Esophagus muscularis mucosa (tissue), 4 donors: ENCODE measurements at regions not wholly inside any gene's neighbourhood (a gene's known extent, or its start where the extent isn't known, plus 50 kb on each side); places are given as distances from the start of the nearest gene placed in this dataset.
"Not testable (repeated sequence)": the region's sequence is repeated elsewhere in the genome, so short reads cannot be mapped to it uniquely, and the experiment has no call there.

Source experiments
- EP300 ChIP-seq: sonication (generic); formaldehyde crosslinking; IDR thresholded peaks from one replicate; pipeline ENCODE4 v1.6.1; 2017; ENCODE audit warnings: antibody characterized with exemption
- POLR2A ChIP-seq: fragments of 450-650 bp; IDR thresholded peaks from one replicate; pipeline ENCODE4 v1.6.1; 2017; ENCODE audit warnings: antibody characterized with exemption, moderate library complexity, mild to moderate bottlenecking, low read depth
- TF ChIP-seq, protein P1 (sequence below), 3 experiments: fragments of 200-600 bp in 2 of 3; fragments of 450-650 bp in 1 of 3; sonication (generic) in 2 of 3; IDR thresholded peaks; one replicate each; pipeline ENCODE4 v1.5.1; 2017 to 2019; ENCODE audit warnings: antibody characterized with exemption in 3 of 3, mild to moderate bottlenecking in 2 of 3, moderate library complexity in 1 of 3

DNA sequence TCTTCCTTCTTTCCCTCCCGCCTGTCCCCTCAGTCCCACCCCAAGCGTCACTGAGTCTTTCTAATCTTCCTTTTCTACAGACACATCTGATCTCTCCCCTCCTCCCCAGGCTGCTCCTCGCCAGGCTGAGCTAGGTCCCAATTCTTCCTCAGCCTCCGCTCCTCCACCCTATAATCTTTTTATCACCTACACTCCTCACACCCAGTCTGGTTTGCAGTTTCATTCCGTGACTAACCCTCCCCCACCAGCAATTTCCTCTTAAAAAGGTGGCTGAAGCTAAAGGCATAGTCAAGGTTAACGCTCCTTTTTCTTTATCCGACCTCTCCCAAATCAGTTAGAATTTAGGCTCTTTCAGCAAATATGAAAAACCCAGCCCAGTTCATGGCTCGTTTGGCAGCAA is 325.8 kb downstream of the PCDH20 start:
- TF ChIP-seq, protein P1, sequence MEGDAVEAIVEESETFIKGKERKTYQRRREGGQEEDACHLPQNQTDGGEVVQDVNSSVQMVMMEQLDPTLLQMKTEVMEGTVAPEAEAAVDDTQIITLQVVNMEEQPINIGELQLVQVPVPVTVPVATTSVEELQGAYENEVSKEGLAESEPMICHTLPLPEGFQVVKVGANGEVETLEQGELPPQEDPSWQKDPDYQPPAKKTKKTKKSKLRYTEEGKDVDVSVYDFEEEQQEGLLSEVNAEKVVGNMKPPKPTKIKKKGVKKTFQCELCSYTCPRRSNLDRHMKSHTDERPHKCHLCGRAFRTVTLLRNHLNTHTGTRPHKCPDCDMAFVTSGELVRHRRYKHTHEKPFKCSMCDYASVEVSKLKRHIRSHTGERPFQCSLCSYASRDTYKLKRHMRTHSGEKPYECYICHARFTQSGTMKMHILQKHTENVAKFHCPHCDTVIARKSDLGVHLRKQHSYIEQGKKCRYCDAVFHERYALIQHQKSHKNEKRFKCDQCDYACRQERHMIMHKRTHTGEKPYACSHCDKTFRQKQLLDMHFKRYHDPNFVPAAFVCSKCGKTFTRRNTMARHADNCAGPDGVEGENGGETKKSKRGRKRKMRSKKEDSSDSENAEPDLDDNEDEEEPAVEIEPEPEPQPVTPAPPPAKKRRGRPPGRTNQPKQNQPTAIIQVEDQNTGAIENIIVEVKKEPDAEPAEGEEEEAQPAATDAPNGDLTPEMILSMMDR (IDR thresholded peaks at IDR 0.05): not testable (repeated sequence)
- TF ChIP-seq POLR2A, EP300: not testable (repeated sequence)
